Fibroblast of lung (primary cell): ENCODE measurements at regions not wholly inside any gene's neighbourhood (a gene's known extent, or its start where the extent isn't known, plus 50 kb on each side); places are given as distances from the start of the nearest gene placed in this dataset.

ENCODE experiments used
- DNase-seq, 2 donors: peaks; one replicate each; pipeline versions ENCODE4 v3.0.0 to v3.0.0-alpha.2; 2010; ENCODE audit warnings: low read depth in 2 of 2
- H2AFZ ChIP-seq: 2 replicates; pipeline ENCODE4 v1.5.1; 2012; ENCODE audit warnings: low read length, control low read depth, inconsistent platforms
- H3K27ac ChIP-seq: 2 replicates; pipeline ENCODE4 v1.5.1; 2011; ENCODE audit warnings: low read length, control low read depth; ENCODE audit not compliant: insufficient read depth
- H3K27me3 ChIP-seq: 2 replicates; pipeline ENCODE4 v1.5.1; 2011; ENCODE audit warnings: mild to moderate bottlenecking, low read length; ENCODE audit not compliant: control insufficient read depth, insufficient read depth
- H3K36me3 ChIP-seq: 2 replicates; pipeline ENCODE4 v1.5.1; 2011; ENCODE audit warnings: low read length; ENCODE audit not compliant: control insufficient read depth, insufficient read depth
- H3K4me1 ChIP-seq: 2 replicates; pipeline ENCODE4 v1.5.1; 2011; ENCODE audit warnings: low read length; ENCODE audit not compliant: control insufficient read depth, insufficient read depth; ENCODE audit errors: extremely low read depth
- H3K4me2 ChIP-seq: 2 replicates; pipeline ENCODE4 v1.5.1; 2011; ENCODE audit warnings: low read length, control low read depth; ENCODE audit not compliant: insufficient read depth; ENCODE audit errors: extremely low read depth
- H3K4me3 ChIP-seq, 4 experiments: fragments of 200-600 bp in 1 of 4; sonication (generic) in 1 of 4; replicated peaks in 1 of 4; 2 replicates each; pipeline ENCODE4 v1.5.1; 2011 to 2016; ENCODE audit warnings: low read length in 4 of 4, low read depth in 3 of 4, mild to moderate bottlenecking in 3 of 4, control low read depth in 2 of 4, inconsistent platforms in 1 of 4, mixed read lengths in 1 of 4; ENCODE audit not compliant: insufficient read depth in 1 of 4; ENCODE audit errors: control extremely low read depth in 1 of 4
- H3K79me2 ChIP-seq: 2 replicates; pipeline ENCODE4 v1.5.1; 2012; ENCODE audit warnings: mild to moderate bottlenecking, low read length, inconsistent platforms; ENCODE audit not compliant: control insufficient read depth, insufficient read depth
- H3K9ac ChIP-seq: 2 replicates; pipeline ENCODE4 v1.5.1; 2011; ENCODE audit warnings: mild to moderate bottlenecking, low read length, control low read depth; ENCODE audit not compliant: insufficient read depth
- H3K9me3 ChIP-seq: 2 replicates; pipeline ENCODE4 v1.5.1; 2012; ENCODE audit warnings: low read depth, low read length; ENCODE audit not compliant: control insufficient read depth, insufficient read depth
- H4K20me1 ChIP-seq: 2 replicates; pipeline ENCODE4 v1.5.1; 2011; ENCODE audit warnings: low read length; ENCODE audit not compliant: control insufficient read depth, insufficient read depth; ENCODE audit errors: extremely low read depth
- CTCF ChIP-seq, 2 donors: IDR thresholded peaks in 1 of 2; conservative IDR thresholded peaks in 1 of 2; 1 replicate in 1 of 2; 2 replicates in 1 of 2; pipeline ENCODE4 v1.5.1; 2011 to 2012; ENCODE audit warnings: low read length in 2 of 2, control low read depth in 1 of 2, inconsistent platforms in 1 of 2, low read depth in 1 of 2, mild to moderate bottlenecking in 1 of 2
- EZH2 ChIP-seq: IDR thresholded peaks from 2 replicates; pipeline ENCODE4 v1.5.1; 2012; ENCODE audit warnings: low read length, control low read depth, mild to moderate bottlenecking; ENCODE audit errors: missing control alignments

GRCh38 chr3:95705786-95706418, 1108.5 kb upstream of the EPHA6 start:
- no peaks in the 10 kb centered on the region for H3K27me3 ChIP-seq
- no peak for TF ChIP-seq CTCF (conservative IDR thresholded peaks at IDR 0.05 in 1 of 2, IDR thresholded peaks at IDR 0.05 in 1 of 2; ENCODE audit: low read depth in 1 of 2, low read length in 2 of 2)
- TF ChIP-seq EZH2, result no peak
- H3K4me3 ChIP-seq, result peak overlapping the region in 1 of 4 experiments; percentile 23
- no peaks in the 10 kb centered on the region for H3K36me3 ChIP-seq
- no peak overlapping the region for H3K9ac ChIP-seq
- no peaks in the 10 kb centered on the region for H3K79me2 ChIP-seq
- H2AFZ ChIP-seq, result no peak overlapping the region
- no peak overlapping the region for H3K27ac ChIP-seq
- H3K9me3 ChIP-seq, result no peaks in the 10 kb centered on the region
- H3K4me2 ChIP-seq, result no peak overlapping the region
- H4K20me1 ChIP-seq, result no peaks in the 10 kb centered on the region
- no peak for DNase-seq
- H3K4me1 ChIP-seq, result no peaks in the 10 kb centered on the region

- H3K4me1 ChIP-seq, result no peaks in the 10 kb centered on the region
- H3K4me2 ChIP-seq, result no peak overlapping the region
- no peak overlapping the region for H3K27ac ChIP-seq
- H3K9me3 ChIP-seq, result no peaks in the 10 kb centered on the region
- no peak for DNase-seq
- H2AFZ ChIP-seq, result no peak overlapping the region
- no peaks in the 10 kb centered on the region for H3K27me3 ChIP-seq
- H3K4me3 ChIP-seq, result no peak overlapping the region
- no peak overlapping the region for H3K9ac ChIP-seq
- TF ChIP-seq EZH2, result no peak
- no peak for TF ChIP-seq CTCF (conservative IDR thresholded peaks at IDR 0.05 in 1 of 2, IDR thresholded peaks at IDR 0.05 in 1 of 2; ENCODE audit: low read depth in 1 of 2, low read length in 2 of 2)
- no peaks in the 10 kb centered on the region for H3K36me3 ChIP-seq
- H3K79me2 ChIP-seq, result no peaks in the 10 kb centered on the region
- H4K20me1 ChIP-seq, result no peaks in the 10 kb centered on the region
Measured at GRCh38 chr3:95707268-95707667, 1107.1 kb upstream of the EPHA6 start.

- Histone ChIP-seq H3K4me1 (no peaks in the 10 kb centered on the region), H4K20me1 (no peaks in the 10 kb centered on the region), H3K4me2 (no peak overlapping the region), H2AFZ (no peak overlapping the region), H3K9me3 (no peaks in the 10 kb centered on the region), H3K9ac (no peak overlapping the region), H3K27me3 (no peaks in the 10 kb centered on the region), H3K36me3 (no peaks in the 10 kb centered on the region), H3K4me3 (no peak overlapping the region), H3K79me2 (no peaks in the 10 kb centered on the region), H3K27ac (no peak overlapping the region)
- TF ChIP-seq EZH2, result no peak
- TF ChIP-seq CTCF (conservative IDR thresholded peaks at IDR 0.05 in 1 of 2, IDR thresholded peaks at IDR 0.05 in 1 of 2; ENCODE audit: low read depth in 1 of 2, low read length in 2 of 2), result no peak
- DNase-seq, result no peak
Measured at GRCh38 chr3:95710684-95711083, 1103.7 kb upstream of the EPHA6 start.
